ENCODE measurements at regions not wholly inside any gene's neighbourhood (a gene's known extent, or its start where the extent isn't known, plus 50 kb on each side); places are given as distances from the start of the nearest gene placed in this dataset.
"Not testable (repeated sequence)": the region's sequence is repeated elsewhere in the genome, so short reads cannot be mapped to it uniquely, and the experiment has no call there.

- not testable (repeated sequence) for DNase-seq
These were observed 285.9 kb downstream of the BCL2L11 start for GRCh38 chr2:111406616-111407015.

- DNase-seq, result not testable (repeated sequence)
These were observed 287.0 kb downstream of the BCL2L11 start for GRCh38 chr2:111407632-111408194.

- not testable (repeated sequence) for DNase-seq
These were observed 290.2 kb downstream of the BCL2L11 start for GRCh38 chr2:111410868-111411406.

GRCh38 chr2:111411867-111412681 is 291.4 kb downstream of the BCL2L11 start:
- DNase-seq, result not testable (repeated sequence)

- DNase-seq, result not testable (repeated sequence)
These were observed 292.3 kb downstream of the BCL2L11 start for GRCh38 chr2:111412841-111413650.

- DNase-seq, result not testable (repeated sequence)
These were observed 293.2 kb downstream of the BCL2L11 start for GRCh38 chr2:111413950-111414349.

- not testable (repeated sequence) for DNase-seq
These were observed 295.3 kb downstream of the BCL2L11 start for GRCh38 chr2:111415765-111416743.

GRCh38 chr2:111417026-111417425 is 296.3 kb downstream of the BCL2L11 start:
- not testable (repeated sequence) for DNase-seq

GRCh38 chr2:111418091-111418875 is 297.6 kb downstream of the BCL2L11 start:
- not testable (repeated sequence) for DNase-seq

- DNase-seq, result not testable (repeated sequence)
These were observed 299.4 kb downstream of the BCL2L11 start for GRCh38 chr2:111420074-111420473.

GRCh38 chr2:111420835-111421234 is 300.1 kb downstream of the BCL2L11 start:
- not testable (repeated sequence) for DNase-seq

GRCh38 chr2:111421949-111422348 is 301.2 kb downstream of the BCL2L11 start:
- not testable (repeated sequence) for DNase-seq

- not testable (repeated sequence) for DNase-seq
These were observed 301.8 kb downstream of the BCL2L11 start for GRCh38 chr2:111422562-111422961.

GRCh38 chr2:111423184-111423583 is 302.5 kb downstream of the BCL2L11 start:
- not testable (repeated sequence) for DNase-seq

GRCh38 chr2:111424176-111424575 is 303.5 kb downstream of the BCL2L11 start:
- DNase-seq, result not testable (repeated sequence)

GRCh38 chr2:111424851-111425309 is 304.2 kb downstream of the BCL2L11 start:
- peak; percentile 87 for DNase-seq

- not testable (repeated sequence) for DNase-seq
These were observed 305.1 kb downstream of the BCL2L11 start for GRCh38 chr2:111425789-111426201.

- DNase-seq, result not testable (repeated sequence)
These were observed 306.6 kb downstream of the BCL2L11 start for GRCh38 chr2:111427346-111427745.

GRCh38 chr2:111428915-111429314 is 308.2 kb downstream of the BCL2L11 start:
- not testable (repeated sequence) for DNase-seq

- not testable (repeated sequence) for DNase-seq
These were observed 308.6 kb downstream of the BCL2L11 start for GRCh38 chr2:111429353-111429752.
